Breast epithelium (tissue), 3 donors: ENCODE measurements at regions not wholly inside any gene's neighbourhood (a gene's known extent, or its start where the extent isn't known, plus 50 kb on each side); places are given as distances from the start of the nearest gene placed in this dataset.

ENCODE experiments used
- CTCF ChIP-seq, 3 donors: fragments of 450-650 bp; IDR thresholded peaks; one replicate each; pipeline ENCODE4 v1.5.1; 2016 to 2017; ENCODE audit warnings: antibody characterized with exemption in 3 of 3, mild to moderate bottlenecking in 3 of 3, moderate library complexity in 3 of 3
- POLR2A ChIP-seq: fragments of 450-650 bp; IDR thresholded peaks from one replicate; pipeline ENCODE4 v1.6.1; 2016; ENCODE audit warnings: antibody characterized with exemption, mild to moderate bottlenecking, moderate library complexity

- no peak for TF ChIP-seq CTCF (IDR thresholded peaks at IDR 0.05)
- TF ChIP-seq POLR2A: no peak
These were observed 200.2 kb upstream of the SOX1 start for GRCh38 chr13:111866731-111867245.
